GM21526 (cell line): ENCODE measurements at regions not wholly inside any gene's neighbourhood (a gene's known extent, or its start where the extent isn't known, plus 50 kb on each side); places are given as distances from the start of the nearest gene placed in this dataset.

Experiments
- ATAC-seq: cut with Tn5 transposase; IDR thresholded peaks from one replicate; pipeline ENCODE4 v1.9.1; 2021; ENCODE audit warnings: moderate library complexity; ENCODE audit not compliant: unreplicated experiment, low FRiP score

- no peak for ATAC-seq
Measured at GRCh38 chr6:105824732-105825131, 261.4 kb upstream of the PRDM1 start.

- ATAC-seq = no peak
Measured at GRCh38 chr6:105821777-105822176, 264.4 kb upstream of the PRDM1 start.

- ATAC-seq = no peak
Measured at GRCh38 chr6:105821027-105821426, 265.1 kb upstream of the PRDM1 start.

- no peak for ATAC-seq
Measured at GRCh38 chr6:105819745-105820144, 266.4 kb upstream of the PRDM1 start.

GRCh38 chr6:105818505-105818904 is 267.6 kb upstream of the PRDM1 start:
- ATAC-seq = no peak

- ATAC-seq = no peak
Measured at GRCh38 chr6:105817961-105818360, 268.2 kb upstream of the PRDM1 start.

GRCh38 chr6:105817370-105817769 is 268.8 kb upstream of the PRDM1 start:
- ATAC-seq = no peak

- ATAC-seq = no peak
Measured at GRCh38 chr6:105816847-105817246, 269.3 kb upstream of the PRDM1 start.

GRCh38 chr6:105815661-105816555 is 270.2 kb upstream of the PRDM1 start:
- no peak for ATAC-seq

GRCh38 chr6:105814745-105815536 is 271.2 kb upstream of the PRDM1 start:
- ATAC-seq = no peak

GRCh38 chr6:105810922-105811482 is 275.1 kb upstream of the PRDM1 start:
- ATAC-seq = no peak

GRCh38 chr6:105810105-105810921 is 275.8 kb upstream of the PRDM1 start:
- ATAC-seq = peak; percentile 55

GRCh38 chr6:105808571-105808970 is 277.6 kb upstream of the PRDM1 start:
- ATAC-seq = no peak

GRCh38 chr6:105807905-105808304 is 278.2 kb upstream of the PRDM1 start:
- no peak for ATAC-seq

- ATAC-seq = no peak
Measured at GRCh38 chr6:105806486-105806920, 279.6 kb upstream of the PRDM1 start.

GRCh38 chr6:105805501-105806023 is 280.6 kb upstream of the PRDM1 start:
- no peak for ATAC-seq

- ATAC-seq = no peak
Measured at GRCh38 chr6:105804424-105804823, 281.7 kb upstream of the PRDM1 start.

- ATAC-seq = no peak
Measured at GRCh38 chr6:105804000-105804399, 282.1 kb upstream of the PRDM1 start.

- no peak for ATAC-seq
Measured at GRCh38 chr6:105803442-105803841, 282.7 kb upstream of the PRDM1 start.

- no peak for ATAC-seq
Measured at GRCh38 chr6:105802703-105803102, 283.4 kb upstream of the PRDM1 start.
